ENCODE measurements at regions not wholly inside any gene's neighbourhood (a gene's known extent, or its start where the extent isn't known, plus 50 kb on each side); places are given as distances from the start of the nearest gene placed in this dataset.

GRCh38 chr2:12173943-12174340 is 427.5 kb downstream of the LPIN1 start:
- no peak for TF ChIP-seq CTCF (conservative IDR thresholded peaks at IDR 0.05)
- H3K27ac ChIP-seq, result no peak overlapping the region

- TF ChIP-seq CTCF (conservative IDR thresholded peaks at IDR 0.05), result no peak
- H3K27ac ChIP-seq, result no peak overlapping the region
Measured at GRCh38 chr2:12175323-12175722, 428.9 kb downstream of the LPIN1 start.

DNA sequence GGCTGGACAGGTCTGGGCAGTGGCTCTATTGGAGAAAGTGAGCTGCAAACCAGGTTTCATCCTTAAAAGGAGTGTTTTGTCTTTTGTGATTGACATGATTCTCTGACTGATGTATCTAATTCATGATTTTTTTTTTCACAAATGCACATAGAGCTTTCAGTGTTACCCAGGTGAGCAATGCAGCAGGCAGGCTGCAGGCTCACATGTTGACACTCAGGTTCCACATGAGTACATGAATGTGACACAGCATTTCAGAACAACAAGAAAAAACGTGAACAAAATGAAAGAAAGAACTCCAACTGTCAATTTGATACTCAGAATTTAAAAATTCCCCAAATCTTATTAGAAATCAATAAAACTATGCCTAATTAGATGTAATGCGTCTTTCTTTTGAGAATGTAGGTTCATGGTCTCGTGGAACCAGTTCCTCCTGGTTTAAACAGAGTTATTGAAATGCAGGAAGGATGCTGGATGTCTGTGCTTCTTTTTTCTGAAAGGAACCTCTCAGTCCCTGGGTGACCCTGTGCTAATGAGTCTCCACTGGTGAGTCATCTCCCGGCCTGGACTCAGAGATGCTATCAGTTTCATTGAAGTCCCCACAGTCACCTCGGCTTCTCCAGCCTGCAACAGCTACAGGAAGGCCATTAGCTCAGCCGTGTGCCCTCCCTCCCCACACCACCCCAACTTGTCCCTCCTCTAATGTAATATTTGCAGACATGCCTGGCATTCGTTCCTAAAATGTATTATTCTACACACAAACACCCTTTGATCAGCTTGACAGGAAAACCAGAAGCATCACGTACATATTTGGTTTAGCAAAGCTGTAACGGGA is 430.4 kb downstream of the LPIN1 start:
- no peak overlapping the region for H3K27ac ChIP-seq
- TF ChIP-seq CTCF (conservative IDR thresholded peaks at IDR 0.05), result no peak

- no peak for TF ChIP-seq CTCF (conservative IDR thresholded peaks at IDR 0.05)
- no peak overlapping the region for H3K27ac ChIP-seq
Measured at GRCh38 chr2:12177455-12178288, 431.2 kb downstream of the LPIN1 start.

DNA sequence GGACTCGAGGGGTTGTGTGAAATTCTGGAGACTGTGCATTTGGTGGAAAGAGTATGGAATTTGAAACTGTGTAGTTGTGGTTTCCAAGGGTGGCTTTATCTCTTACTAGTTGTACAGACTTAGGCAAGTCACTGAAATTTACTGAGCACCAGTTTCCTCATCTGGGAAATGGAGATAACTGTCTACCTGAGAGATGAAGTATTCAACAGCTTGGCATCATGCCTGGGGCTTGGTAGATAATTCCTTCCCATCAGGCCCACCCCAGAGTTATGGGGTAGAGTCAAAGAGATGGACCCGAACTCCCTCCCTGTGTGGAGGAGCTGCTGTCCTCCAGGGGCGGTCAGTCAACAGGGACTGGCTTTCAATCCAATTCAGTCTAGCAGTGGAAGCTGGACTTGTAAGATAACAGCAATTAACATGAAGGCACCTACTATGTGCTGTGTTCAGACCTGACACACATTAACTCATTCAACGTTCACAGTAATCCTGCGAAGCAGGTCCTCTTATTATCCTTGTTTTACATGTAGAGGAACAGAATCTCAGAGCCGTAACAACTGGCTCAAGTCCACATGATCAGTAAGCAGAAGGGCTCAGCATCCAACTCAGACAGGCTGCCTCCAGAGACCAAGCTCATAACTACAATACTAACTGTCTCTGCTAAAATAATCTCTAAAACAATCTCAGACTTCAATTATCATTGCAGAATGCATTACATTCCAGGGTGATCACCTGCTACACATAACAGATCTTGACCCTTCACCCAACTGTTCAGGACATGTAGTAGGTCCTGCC is 432.1 kb downstream of the LPIN1 start:
- H3K27ac ChIP-seq, result no peak overlapping the region
- no peak for TF ChIP-seq CTCF (conservative IDR thresholded peaks at IDR 0.05)

- no peak for TF ChIP-seq CTCF (conservative IDR thresholded peaks at IDR 0.05)
- H3K27ac ChIP-seq, result no peak overlapping the region
Measured at GRCh38 chr2:12180031-12180430, 433.6 kb downstream of the LPIN1 start.
